ENCODE measurements at regions not wholly inside any gene's neighbourhood (a gene's known extent, or its start where the extent isn't known, plus 50 kb on each side); places are given as distances from the start of the nearest gene placed in this dataset.

DNA sequence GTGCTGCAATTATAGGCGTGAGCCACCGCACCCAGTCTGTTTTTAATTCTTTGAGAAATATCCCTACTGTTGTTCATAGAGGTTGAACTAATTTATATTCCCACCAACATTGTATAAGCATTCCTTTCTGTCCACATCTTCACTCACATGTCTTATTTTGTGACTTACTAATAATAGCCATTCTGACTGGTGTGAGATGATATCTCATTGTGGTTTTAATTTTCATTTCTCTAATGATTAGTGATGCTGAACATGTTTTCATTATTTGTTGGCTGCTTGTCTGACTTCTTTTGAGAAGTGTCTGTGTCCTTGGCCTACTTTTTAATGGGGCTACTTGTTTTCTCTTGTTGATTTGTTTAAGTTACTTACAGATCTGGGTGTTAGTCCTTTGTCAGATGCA lies 310.9 kb upstream of the MAOA start (continued):
- TF ChIP-seq ETS1 (IDR thresholded peaks at IDR 0.05): no peak
- TF ChIP-seq CTCF (conservative IDR thresholded peaks at IDR 0.05; ENCODE audit: low read depth in 2 of 2): no peak

- ATAC-seq: peak; percentile 57; the same call in 2 of the 3 replicates
- Histone ChIP-seq H3K36me3 (ENCODE audit: insufficient read depth) (no peaks in the 10 kb centered on the region), H3K4me2 (no peak overlapping the region), H3K79me2 (replicated peaks; ENCODE audit: insufficient read depth) (no peaks in the 10 kb centered on the region), H3K27ac (ENCODE audit: low read depth) (no peak overlapping the region), H3K4me1 (ENCODE audit: insufficient read depth) (no peaks in the 10 kb centered on the region; the same call in 1 of the 2 replicates), H2AFZ (no peak overlapping the region), H3K9me2 (ENCODE audit: insufficient read depth) (no peaks in the 10 kb centered on the region), H4K20me1 (replicated peaks; ENCODE audit: insufficient read depth) (no peaks in the 10 kb centered on the region), H3K4me3 (no peak overlapping the region), H3K27me3 (ENCODE audit: insufficient read depth) (no peaks in the 10 kb centered on the region), H3F3A (replicated peaks; ENCODE audit: low read depth) (no peaks in the 10 kb centered on the region)
- peak; percentile 56 for DNase-seq (ENCODE audit: low spot score)
- no peak for TF ChIP-seq NANOG (IDR thresholded peaks at IDR 0.05; ENCODE audit: borderline replicate concordance)
- peak; percentile 61 to 73 for TF ChIP-seq CTCF (conservative IDR thresholded peaks at IDR 0.05; ENCODE audit: low read depth in 2 of 2)
- no peaks in the 10 kb centered on the region; the same call in 2 of the 3 replicates for H3K4me1 Mint-ChIP-seq
- no peak overlapping the region for H3K4me3 Mint-ChIP-seq
- no peak overlapping the region for H3K27ac Mint-ChIP-seq
- H3K27me3 Mint-ChIP-seq (ENCODE audit: insufficient read depth, low read depth, poor library complexity): peaks cover 2% of the 10 kb centered on the region
- H3K9me3 Mint-ChIP-seq: peaks cover 20% of the 10 kb centered on the region
- H3K36me3 Mint-ChIP-seq (ENCODE audit: low read depth): peaks cover 33% of the 10 kb centered on the region
Observed at GRCh38 chrX:43349363-43349762, 306.7 kb upstream of the MAOA start.

DNA sequence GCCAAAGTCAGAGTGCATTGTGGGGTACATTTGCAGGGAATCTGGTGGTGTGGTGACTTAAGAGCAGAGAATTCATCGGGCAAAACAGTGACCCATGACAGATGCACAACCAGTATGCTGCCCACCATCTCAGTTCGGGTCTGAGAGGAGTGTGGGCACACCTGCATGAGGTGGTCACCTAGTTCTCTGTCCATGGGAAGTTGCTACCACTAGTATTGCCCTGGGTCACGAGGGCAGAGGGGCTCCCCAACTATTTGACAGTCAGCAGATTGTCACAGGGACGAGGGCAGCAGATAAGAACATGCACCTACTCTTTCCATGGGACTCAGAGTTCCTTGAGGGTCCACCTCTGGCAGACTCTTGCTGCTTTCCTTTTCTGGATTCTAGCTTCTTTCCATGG lies 305.2 kb upstream of the MAOA start:
- Mint-ChIP-seq H3K36me3 (ENCODE audit: low read depth) (peaks cover 36% of the 10 kb centered on the region), H3K27ac (no peak overlapping the region), H3K27me3 (ENCODE audit: insufficient read depth, low read depth, poor library complexity) (peaks cover 2% of the 10 kb centered on the region), H3K4me3 (no peak overlapping the region), H3K9me3 (peaks cover 23% of the 10 kb centered on the region), H3K4me1 (no peaks in the 10 kb centered on the region; the same call in 2 of the 3 replicates)
- Histone ChIP-seq H3K27ac (ENCODE audit: low read depth) (no peak overlapping the region), H3K9me2 (ENCODE audit: insufficient read depth) (no peaks in the 10 kb centered on the region), H3K27me3 (ENCODE audit: insufficient read depth) (no peaks in the 10 kb centered on the region), H3F3A (replicated peaks; ENCODE audit: low read depth) (no peaks in the 10 kb centered on the region), H3K4me2 (no peak overlapping the region), H3K36me3 (ENCODE audit: insufficient read depth) (no peaks in the 10 kb centered on the region), H2AFZ (no peak overlapping the region), H3K4me1 (ENCODE audit: insufficient read depth) (no peaks in the 10 kb centered on the region; the same call in 1 of the 2 replicates), H3K4me3 (no peak overlapping the region), H4K20me1 (replicated peaks; ENCODE audit: insufficient read depth) (no peaks in the 10 kb centered on the region), H3K79me2 (replicated peaks; ENCODE audit: insufficient read depth) (no peaks in the 10 kb centered on the region)
- DNase-seq (ENCODE audit: low spot score): no peak
- no peak for ATAC-seq
- no peak for TF ChIP-seq ZNF114 (CRISPR knock-in tag; IDR thresholded peaks at IDR 0.05)

Data from GM23338 (cell line).